ENCODE measurements at regions not wholly inside any gene's neighbourhood (a gene's known extent, or its start where the extent isn't known, plus 50 kb on each side); places are given as distances from the start of the nearest gene placed in this dataset.
"Not testable (repeated sequence)": the region's sequence is repeated elsewhere in the genome, so short reads cannot be mapped to it uniquely, and the experiment has no call there.

GRCh38 chr5:112472614-112473013 is 53.5 kb upstream of the EPB41L4A start:
- DNase-seq (ENCODE audit: low read depth in 2 of 2) = no peak

DNA sequence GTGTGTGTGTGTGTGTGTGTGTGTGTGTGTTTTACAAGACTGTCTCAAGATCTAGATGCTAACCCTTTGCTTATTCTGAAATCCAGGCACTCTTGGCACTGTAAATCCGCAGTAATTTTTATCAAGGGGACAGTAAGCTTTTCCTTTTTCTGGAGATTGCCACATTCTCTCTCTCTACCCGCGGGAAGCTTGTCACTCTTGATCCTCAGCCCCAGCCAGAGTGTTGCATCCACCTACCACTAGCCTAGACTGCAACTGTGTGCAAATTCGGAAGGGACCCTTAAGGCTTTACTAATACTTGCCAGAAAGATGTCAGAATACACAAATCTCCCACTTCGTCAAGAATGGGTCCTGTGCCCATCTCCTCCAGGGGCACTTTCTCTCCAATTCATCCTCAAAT is 54.9 kb upstream of the EPB41L4A start:
- DNase-seq (ENCODE audit: low read depth in 2 of 2) = no peak

GRCh38 chr5:112475747-112476365 is 56.8 kb upstream of the EPB41L4A start:
- no peak for DNase-seq (ENCODE audit: low read depth in 2 of 2)

- DNase-seq (ENCODE audit: low read depth in 2 of 2) = no peak
These were observed 60.3 kb upstream of the EPB41L4A start for GRCh38 chr5:112479418-112479817.

DNA sequence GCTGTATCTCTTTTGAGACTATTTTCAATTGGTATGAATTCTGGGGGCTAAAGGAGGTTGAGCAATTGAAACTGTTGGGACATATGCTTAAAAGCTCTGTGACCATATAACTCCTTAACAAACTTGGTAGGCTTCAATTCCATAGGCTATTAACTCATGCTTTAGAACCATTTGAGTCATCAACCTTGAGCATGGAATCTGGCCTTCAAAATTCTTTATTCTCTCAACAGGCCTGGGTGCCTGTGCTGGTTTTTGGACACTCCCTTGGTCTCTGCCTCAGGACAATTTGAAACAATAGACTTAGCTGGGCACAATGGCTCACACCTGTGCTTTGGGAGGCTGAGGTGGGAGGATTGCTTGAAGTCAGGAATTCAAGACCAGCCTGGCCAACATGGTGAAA is 61.4 kb upstream of the EPB41L4A start:
- DNase-seq (ENCODE audit: low read depth in 2 of 2) = no peak

GRCh38 chr5:112483704-112484103 is 64.6 kb upstream of the EPB41L4A start:
- no peak for DNase-seq (ENCODE audit: low read depth in 2 of 2)

DNA sequence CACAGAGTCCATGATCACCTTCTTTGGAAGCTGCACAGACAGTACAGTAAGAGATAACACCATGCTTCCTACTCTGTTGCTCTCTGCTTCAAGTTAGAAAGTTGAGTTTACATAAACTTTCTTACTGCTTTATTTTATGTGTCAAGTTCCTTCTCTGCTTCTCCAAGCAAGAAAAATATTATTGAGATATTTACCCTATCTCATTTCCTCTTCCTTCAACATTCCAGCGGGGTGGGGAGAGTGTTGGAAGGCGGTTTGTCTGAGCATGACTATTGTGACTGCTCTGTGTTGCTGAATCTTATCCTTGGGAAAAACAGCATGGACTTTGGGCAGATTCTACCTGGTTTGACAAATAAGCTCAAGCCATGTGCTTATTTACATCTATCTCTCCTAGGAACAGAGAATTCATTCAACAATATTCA is 66.9 kb upstream of the EPB41L4A start:
- DNase-seq (ENCODE audit: low read depth in 2 of 2) = no peak

DNA sequence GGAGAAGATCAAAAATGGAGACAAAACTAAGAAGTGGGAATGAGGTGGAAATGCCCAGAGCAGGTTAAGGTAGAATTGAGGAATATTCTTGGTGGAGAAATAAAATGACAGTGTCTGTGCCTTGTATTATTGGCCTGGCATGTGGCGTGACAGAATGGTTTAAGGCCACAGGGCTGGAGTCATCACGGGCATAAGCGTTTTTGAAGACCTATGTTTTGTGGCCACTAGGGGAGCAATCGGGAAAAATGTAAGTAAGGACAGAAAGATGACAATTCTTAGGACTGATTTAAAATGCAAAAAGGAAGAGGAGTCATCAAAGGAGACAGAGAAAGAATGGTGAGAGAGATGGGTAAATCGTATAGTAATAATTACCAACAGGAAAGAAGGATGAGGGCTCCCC is 72.2 kb upstream of the EPB41L4A start:
- DNase-seq (ENCODE audit: low read depth in 2 of 2) = no peak

DNA sequence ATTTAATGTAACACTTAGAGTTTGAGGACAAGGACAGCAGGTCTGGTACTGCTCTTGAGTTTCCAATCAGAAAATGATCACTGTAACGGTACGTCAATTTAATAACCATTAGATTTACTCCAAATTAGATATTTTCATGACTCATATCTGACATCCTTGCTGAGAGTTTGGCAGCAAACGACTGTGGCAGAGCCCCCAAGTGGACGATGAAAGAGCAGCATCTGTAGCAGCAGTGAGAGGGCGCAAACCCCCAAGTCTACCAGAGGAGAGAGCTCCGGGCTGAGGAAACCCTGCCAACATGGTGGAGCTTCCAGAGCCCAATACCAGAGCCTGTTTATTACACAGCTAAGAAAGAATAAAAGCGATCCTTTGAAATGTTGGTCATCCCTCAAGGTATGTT is 73.2 kb upstream of the EPB41L4A start:
- no peak for DNase-seq (ENCODE audit: low read depth in 2 of 2)

DNA sequence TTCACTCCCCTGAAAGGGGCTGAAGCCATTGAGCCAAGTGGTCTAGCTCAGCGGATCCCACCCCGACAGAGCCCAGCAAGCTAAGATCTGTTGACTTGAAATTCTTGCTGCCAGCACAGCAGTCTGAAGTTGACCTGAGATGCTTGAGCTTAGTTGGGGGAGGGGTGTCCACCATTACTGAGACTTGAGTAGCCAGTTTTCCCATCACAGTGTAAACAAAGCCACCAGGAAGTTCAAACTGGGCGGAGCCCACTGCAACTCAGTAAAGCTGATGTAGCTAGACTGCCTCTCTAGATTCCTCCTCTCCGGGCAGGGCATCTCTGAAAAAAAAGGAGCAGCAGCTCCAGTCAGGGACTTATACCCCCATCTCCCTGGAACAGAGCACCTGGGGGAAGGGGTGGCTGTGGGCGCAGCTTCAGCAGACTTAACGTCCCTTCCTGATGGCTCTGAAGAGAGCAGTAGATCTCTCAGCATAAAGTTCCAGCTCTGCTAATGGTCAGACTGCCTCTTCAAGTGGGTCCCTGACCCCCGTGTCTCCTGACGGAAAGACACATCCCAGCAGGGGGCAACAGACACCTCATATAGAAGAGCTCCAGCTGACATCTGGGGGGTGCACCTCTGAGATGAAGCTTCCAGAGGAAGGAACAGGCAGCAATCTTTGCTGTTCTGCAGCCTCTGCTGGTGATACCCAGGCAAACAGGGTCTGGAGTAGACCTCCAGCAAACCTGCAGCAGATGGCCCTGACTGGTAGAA is 84.8 kb upstream of the EPB41L4A start:
- DNase-seq (ENCODE audit: low read depth in 2 of 2) = not testable (repeated sequence)

GRCh38 chr5:112509097-112509496 is 90.0 kb upstream of the EPB41L4A start:
- not testable (repeated sequence) for DNase-seq (ENCODE audit: low read depth in 2 of 2)

DNA sequence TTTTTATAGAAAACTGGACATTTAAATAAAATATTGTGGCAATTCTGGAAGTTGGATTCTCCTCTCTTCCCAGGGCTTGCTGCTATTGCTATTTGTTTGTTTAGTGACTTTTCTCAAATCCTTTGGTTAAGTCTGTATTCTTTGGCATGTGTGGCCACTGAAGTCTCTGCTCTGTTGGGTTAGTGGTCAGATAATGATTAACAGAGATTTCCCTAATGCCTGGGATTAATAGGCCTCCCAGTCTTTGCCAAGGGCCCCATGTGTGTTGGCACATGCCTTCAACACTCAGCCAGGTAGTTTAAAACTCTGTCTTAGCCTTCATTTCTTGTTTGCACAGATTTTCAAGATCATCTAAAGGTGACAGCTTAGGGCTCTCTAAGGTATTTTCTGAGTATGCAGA is 92.8 kb upstream of the EPB41L4A start:
- DNase-seq (ENCODE audit: low read depth in 2 of 2) = no peak

- no peak for DNase-seq (ENCODE audit: low read depth in 2 of 2)
These were observed 93.8 kb upstream of the EPB41L4A start for GRCh38 chr5:112512901-112513300.

- DNase-seq (ENCODE audit: low read depth in 2 of 2) = no peak
These were observed 95.0 kb upstream of the EPB41L4A start for GRCh38 chr5:112514111-112514510.

GRCh38 chr5:112520474-112520873 is 101.4 kb upstream of the EPB41L4A start:
- not testable (repeated sequence) for DNase-seq (ENCODE audit: low read depth in 2 of 2)

DNA sequence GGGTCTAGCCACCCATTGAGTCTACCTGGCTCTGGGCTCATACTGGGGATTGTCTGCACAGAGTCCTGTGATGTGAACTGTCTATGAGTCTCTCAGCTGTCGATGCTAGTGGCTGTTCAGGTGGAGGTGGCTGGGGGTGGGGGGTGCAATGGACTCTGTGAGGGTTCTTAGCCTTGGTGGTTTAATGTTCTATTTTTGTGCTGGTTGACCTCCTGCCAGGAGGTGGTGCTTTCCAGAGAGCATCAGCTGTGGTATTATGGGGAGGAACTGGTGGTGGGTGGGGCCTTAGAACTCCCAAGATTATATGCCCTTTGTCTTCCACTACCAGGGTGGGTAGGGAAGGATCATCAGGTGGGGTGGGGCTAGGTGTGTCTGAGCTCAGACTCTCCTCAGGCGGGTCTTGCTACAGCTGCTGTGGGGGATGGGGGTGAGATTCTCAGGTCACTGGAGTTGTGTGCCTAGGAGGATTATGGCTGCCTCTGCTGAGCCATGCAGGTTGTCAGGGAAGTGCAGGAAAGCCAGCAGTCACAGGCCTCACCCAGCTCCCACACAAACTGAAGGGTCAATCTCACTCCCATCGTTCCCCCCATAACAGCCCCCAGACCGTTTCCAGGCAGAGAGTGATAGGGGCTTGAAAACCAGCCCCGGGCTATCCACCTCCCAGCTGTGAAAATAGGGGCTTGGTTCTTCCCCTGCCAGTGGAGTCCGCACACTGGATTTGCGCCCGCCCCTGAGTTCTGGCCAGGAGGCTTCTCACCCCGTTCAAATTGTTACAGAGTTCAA is 104.0 kb upstream of the EPB41L4A start:
- DNase-seq (ENCODE audit: low read depth in 2 of 2) = not testable (repeated sequence)

- DNase-seq (ENCODE audit: low read depth in 2 of 2) = not testable (repeated sequence)
These were observed 104.7 kb upstream of the EPB41L4A start for GRCh38 chr5:112523674-112524263.

GRCh38 chr5:112525217-112525616 is 106.1 kb upstream of the EPB41L4A start:
- DNase-seq (ENCODE audit: low read depth in 2 of 2) = no peak

DNA sequence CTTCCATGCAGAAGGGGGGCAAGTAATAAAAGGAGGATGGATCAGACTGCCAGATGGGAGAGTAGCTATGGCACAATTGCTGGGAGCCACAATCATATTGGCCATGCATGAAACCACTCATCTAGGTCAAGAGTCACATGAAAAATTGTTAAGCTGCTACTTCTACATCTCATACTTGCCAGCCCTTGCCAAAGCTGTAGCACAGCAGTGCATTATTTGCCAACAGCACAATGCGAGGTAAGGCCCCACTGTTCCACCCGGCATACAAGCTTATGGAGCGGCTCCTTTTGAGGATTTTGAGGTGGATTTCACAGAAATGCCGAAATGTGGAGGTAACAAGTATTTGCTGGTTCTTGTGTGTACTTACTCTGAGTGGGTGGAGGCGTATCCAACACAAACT is 109.9 kb upstream of the EPB41L4A start:
- no peak for DNase-seq (ENCODE audit: low read depth in 2 of 2)

DNA sequence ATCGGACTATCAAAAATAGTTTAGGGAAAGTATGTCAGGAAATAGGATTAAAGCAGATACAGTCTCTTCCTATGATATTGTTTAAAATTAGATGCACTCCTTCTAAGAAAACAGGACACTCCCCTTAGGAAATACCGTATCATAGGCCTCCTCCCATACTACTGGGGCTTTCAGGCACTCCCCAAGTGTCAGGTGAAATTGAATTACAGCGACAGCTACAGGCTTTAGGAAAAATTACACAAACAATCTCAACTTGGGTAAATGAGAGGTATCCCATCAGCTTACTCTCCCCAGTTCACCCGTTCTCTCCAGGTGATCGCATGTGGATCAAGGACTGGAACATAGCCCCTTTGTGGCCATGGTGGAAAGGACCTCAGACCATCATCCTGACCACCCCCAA is 110.4 kb upstream of the EPB41L4A start:
- no peak for DNase-seq (ENCODE audit: low read depth in 2 of 2)

DNA sequence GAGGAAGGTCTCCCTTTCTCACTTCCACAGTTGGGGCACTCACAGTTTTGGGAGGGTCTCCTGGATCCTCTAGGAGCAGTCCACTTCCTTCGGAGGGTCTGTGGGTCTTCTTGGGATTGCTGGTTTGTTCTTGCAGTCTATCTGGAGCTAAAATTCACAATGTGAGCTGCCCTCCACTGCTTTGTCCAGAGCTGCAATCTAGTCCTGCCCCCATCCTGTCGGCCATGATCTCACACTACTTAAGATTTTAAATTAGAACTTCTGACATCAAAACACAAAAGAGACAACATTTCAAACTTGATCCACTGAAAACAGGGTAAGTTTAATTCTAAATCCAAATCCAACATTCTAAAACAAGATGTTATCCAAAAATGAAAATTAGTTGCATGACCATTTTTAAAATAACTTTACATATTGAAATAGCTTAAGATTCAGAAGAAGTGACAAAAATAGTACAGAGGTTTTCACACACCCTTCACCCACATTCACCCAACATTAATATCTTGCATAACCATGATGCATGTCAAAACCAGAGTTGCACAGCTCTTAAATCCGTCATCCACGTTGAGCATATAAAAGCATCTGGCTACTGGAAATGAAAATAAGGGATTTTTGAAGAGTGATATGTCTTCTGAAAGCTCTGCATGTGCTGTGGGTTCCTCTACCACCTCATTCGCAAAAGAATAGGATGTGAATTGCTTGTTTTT is 113.7 kb upstream of the EPB41L4A start:
- DNase-seq (ENCODE audit: low read depth in 2 of 2) = no peak

DNA sequence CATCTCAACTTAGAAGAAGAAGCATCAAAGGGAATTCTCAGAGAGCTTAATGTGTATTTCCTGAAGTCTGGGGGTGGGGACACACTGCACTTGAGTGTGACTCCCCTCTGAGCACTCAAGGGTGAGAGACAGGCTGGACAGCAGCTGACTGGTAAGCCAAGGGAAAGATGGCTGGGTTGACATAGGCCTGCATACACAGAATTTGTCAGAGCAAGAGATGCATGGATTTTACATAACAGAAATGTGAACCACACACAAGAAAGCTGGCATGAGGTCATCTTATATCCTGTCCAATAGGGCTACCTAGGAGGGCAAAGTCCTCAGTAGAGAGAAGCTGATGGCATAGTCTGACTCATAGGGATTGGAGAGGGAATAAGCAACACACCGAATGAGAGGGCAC is 114.3 kb upstream of the EPB41L4A start:
- no peak for DNase-seq (ENCODE audit: low read depth in 2 of 2)

Measured in fibroblast of skin of left quadriceps (primary cell).